GM20431 (cell line): ENCODE measurements at regions not wholly inside any gene's neighbourhood (a gene's known extent, or its start where the extent isn't known, plus 50 kb on each side); places are given as distances from the start of the nearest gene placed in this dataset.
"Not testable (repeated sequence)": the region's sequence is repeated elsewhere in the genome, so short reads cannot be mapped to it uniquely, and the experiment has no call there.

Experiments
- in situ Hi-C: fragments of 300-500 bp; cut with MseI, MboI; formaldehyde crosslinking; loops from one replicate; pipeline ENCODE4 v1.15.0; 2020; ENCODE audit warnings: low sequenced_read_pairs; ENCODE audit not compliant: unreplicated experiment

DNA sequence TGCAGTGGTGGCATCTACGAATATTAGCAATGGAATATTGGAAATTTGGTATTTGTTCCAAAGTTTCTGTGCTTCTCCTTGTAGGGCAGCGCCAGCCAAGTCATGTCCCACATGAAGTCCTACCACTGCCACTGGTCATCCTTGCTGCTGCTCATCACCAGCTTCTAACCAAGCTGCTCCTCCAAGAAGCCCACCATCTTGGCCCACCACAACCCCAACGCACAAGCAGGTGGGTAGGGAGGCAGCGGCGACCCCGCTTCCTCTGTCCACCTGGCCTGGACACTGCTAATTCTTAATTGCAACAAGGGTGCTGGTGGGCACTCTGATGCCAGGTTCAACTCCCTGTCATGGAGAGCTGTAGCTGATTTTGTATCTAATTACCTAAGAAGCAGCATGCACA is 291.2 kb upstream of the LYPLAL1 start:
- in situ Hi-C loops: no loop called here

DNA sequence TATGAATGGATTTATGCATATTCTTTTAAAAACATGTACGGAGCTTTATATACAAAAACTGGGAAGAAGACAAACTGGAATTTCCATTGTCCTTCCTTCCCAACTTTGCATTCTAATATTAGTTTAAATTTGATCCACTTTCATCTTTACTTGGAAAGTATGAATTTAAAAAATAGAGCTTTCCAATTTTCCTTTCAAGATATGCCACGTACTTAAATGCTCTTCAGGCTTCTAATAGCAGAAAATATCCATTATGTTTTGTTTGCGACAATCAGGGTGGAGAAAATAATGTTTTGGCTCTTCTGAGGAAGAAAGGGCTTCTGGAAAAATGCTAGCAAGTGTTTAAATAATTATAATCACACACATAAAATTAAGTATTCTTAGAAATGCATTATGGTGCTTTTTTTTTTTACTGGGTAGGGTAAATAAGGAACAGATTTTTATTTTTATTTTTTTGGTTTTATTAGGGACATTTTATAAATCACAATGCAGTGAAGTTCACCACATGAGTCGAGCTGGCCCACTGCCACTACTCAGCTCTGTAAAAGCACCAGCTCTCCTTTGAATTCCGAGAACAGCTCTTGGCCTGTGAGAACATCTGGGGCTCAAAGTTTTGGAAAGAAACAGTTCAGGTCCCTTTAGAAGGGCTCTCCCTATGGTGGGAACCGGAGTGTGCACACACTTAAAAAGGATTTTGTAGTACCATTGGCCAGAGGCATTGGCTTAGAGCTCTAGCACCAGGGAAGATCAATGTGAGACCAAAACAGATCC is 287.4 kb upstream of the LYPLAL1 start:
- in situ Hi-C loops: no loop called here

DNA sequence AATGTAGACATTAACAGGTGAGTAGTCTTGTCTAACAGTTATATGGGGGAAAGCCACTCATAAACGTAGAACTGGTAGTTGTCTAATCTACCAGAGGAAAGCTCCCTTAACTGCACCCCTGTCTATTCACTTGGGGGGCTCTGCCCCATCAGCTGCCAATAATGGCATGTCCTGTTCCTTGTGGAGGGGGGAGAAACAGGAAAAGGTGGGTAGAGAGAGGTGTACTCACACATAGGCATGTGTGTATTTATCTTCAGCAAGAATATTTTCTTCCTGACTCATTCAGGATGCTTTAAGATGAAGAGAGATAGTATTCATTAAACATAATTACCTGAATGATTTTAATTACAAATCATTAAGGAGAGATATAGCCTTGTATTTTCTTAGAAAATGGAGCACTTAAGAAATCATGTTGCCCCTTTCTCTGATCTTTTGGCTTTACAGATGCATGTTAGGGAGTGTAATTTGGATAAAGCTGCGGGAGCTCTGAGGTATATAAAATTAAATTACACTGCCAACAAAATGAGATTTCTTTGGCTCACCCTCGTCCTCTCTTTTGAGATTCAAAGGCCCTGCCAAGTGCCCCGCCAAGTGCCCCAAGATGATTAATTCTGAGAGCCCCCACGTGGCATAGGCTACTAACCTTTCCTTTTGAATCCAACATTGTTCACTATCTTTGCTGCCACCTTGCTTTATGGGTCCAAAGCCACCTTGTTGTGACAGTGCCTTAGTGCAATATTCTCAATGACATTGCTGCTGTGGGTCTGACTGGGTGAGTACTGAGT is 286.3 kb upstream of the LYPLAL1 start:
- in situ Hi-C loops: no loop called here

DNA sequence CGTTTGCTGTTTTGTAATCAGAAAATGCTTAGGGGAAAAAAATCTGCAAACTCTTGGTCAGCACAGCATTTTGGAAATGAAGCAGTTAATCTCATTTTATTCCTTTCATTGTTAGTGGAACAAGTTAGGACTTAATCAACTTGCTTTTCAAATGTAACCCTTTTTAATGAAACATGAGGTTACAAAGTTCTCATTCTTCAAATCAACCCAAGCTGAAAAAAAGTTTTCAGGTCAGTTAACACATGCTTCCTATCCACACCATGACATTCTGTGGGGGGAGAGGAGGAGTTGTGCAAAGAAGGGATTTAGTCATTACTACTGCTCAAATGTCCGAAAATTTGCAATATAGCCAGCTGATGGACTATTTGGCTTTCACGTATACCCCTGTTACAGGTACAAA is 283.2 kb upstream of the LYPLAL1 start:
- in situ Hi-C loops: no loop called here

DNA sequence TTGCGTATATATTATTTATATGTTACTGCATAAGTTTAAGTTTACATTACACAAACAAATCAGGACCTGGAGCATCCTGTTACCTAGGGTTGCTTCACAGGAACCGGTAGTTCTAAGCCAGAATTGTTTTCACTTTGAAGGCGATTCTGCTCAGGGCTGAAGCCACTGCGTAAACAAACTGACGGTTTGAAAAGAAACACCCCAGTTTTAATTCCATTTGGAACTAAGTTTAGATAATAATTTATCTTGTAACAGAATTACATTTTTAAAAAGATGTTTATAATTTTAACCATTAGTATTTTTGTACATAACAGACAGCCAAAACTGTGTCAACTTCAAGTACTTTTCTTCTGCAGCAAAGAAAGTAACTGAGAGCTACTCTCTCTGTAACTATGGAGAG is 282.1 kb upstream of the LYPLAL1 start:
- in situ Hi-C loops: no loop called here

DNA sequence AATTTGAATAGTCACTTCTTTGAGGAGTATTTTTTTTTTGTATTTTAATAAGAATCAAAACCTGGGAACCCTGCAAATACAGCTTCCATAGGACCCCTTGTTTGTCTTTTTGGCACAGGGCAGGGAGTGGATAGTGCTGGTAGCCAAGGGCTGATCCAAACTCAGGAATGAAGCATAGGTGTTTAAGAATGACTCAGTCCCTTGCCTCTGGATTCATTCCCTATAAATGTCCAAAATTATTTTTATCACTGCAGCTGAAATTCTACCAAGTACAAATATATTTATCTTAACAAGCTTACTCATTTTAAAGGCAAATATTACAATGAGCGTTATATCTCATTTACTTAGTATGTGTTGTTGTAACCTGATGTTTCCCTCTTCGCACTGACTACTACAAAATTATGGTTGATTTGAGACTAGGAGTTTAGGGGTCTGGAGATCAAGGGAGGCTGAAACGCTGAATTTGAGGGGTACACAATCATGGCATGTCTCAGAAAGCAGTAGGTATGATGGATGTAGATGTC is 278.6 kb upstream of the LYPLAL1 start:
- in situ Hi-C loops: no loop called here

DNA sequence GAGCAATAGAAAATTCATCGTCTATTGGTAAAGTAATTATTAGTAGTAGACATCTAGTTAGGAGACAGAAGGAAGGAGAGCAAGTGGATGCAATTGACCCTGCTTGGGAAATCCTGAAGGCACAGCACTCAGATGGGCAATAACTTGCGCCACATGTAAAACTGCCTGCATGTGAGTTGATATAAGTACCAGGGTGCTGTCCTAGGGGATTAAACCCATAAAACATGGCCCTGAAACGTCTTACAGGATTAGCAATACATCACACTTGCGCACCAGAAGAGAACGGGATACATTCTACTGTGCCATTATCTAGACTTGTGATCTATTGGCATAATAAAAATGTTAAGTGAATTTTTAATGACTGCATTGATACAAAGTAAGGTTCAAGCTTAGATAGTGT is 277.5 kb upstream of the LYPLAL1 start:
- in situ Hi-C loops: no loop called here

DNA sequence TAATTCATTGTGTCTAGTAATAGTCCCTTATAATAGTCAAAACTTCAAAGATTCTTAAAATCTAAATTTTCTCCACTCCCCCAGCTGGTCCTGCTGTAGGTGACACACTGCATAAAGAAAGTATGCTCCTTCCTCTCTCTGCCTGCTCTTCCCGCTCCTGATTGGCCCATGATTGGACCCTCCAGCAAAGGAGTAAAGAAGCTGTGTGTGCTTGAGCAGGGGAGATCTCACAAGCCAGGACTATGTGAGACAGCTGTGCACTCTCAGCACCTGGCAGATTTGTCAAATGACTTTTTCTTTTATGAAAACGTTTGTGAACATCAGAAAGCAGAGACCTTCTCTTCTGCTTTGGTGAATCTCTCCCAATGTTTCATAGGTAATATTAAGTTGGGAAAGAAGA is 274.8 kb upstream of the LYPLAL1 start:
- in situ Hi-C loops: no loop called here

DNA sequence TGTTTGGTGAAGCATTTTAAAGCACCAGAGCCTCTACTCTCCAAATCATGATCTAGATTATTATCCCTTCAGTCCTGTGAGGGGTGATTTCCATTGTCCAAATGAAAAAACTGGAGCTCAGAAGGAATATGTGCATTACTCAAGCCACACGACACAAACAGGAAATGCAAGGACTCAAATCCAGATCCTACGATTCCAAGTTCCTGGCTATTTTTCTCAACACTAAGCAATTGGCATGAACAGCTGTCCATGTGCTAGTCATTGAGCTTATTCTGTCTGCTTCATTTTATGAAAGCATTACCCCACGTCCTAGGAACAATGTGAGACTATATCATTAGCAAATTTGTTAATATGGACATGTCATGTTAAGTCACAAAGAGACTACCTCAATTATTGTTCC is 273.1 kb upstream of the LYPLAL1 start:
- in situ Hi-C loops: no loop called here

DNA sequence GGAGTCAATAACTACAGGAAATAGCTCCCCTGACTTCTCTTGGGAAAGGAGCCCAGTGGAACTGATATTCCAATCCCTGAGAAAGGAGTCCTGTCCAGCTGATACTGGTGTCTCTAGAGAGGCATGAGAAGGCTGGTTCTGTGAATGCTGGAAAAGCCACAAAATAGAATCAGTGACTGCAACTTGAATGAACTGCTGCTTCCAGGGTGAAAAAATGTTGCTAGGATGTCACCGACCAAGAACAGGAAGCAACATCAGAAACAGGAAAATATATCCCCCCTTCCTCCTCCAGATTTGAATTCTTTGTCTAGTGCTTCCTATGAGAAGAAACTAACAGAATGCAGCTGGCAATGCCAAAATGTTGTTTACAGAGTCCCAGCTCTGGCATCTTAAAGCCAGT is 269.3 kb upstream of the LYPLAL1 start:
- in situ Hi-C loops: no loop called here

DNA sequence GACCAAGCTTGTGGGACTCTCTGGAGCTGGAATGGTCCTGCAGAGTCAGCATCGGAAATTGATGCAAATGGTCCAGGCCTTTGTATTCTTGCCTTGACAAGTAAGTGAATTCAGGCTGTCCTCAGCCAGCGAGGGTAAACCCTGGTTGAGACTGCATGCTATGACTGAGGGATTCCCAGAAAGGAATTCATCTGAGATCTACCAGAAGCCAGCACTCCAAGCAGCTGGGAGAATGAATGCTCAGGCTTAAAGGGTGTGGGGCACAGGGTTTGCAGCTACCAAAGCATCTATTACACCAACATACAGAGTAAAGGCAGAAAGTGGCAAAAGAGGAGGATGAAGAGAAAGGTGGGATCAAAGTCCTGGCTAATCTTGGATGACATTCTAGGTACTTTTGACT is 257.0 kb upstream of the LYPLAL1 start:
- in situ Hi-C loops: no loop called here

DNA sequence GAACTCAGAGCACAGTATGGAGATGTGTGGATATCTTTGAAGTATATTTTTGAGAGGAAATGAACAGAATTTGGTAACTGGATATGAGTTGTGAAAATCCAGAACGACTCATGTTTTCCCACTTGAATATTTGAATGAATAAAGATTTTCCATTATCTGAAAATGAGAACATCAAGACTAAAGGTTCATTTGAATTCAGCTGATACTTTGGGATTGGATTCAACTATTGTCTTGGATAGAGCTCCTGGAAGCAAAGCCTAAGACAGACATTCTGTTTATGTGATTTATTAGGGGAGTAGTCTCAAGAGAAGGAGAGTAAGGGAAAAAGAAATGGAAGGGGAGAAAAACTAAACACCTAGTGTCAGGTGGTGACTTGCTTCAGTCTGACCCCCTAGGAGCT is 256.0 kb upstream of the LYPLAL1 start:
- in situ Hi-C loops: no loop called here

DNA sequence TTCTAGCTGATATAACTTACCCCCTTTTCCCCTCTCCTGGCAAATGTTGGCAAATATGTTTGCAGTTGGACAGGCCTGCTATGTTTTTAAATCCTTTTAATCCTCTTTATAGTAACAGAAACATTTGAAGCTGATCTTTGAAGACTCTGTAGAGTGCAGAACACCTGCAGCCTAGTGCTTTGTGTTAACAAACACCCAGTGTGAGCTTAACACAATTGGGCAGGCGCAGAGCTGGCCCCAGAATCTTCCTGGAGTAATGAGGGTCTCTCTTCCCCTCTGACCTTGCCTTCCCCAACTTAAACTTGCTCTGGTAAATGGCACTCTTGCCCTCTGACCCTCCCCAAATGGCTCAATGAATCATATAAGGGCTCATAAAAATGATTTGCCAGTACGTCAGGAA is 247.9 kb upstream of the LYPLAL1 start:
- in situ Hi-C loops: no loop called here

DNA sequence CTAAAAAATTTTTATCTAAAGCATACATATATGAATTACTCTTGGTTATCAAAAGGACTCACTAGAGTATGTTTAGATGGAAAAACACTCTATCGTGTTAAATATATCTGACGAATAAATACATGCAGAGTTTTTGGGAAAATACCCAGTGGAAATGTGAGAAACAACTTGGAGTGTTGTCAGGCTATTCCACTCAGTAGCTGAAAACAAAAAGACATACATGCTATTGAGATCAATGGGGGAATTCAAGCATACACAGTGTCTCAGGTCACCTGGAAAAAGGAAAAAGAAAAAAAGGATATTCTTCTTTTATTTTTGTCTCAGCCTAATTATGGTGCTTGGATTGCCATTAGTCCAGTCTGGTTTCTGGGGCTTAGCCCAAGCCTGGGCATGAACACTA is 247.0 kb upstream of the LYPLAL1 start:
- in situ Hi-C loops: no loop called here

DNA sequence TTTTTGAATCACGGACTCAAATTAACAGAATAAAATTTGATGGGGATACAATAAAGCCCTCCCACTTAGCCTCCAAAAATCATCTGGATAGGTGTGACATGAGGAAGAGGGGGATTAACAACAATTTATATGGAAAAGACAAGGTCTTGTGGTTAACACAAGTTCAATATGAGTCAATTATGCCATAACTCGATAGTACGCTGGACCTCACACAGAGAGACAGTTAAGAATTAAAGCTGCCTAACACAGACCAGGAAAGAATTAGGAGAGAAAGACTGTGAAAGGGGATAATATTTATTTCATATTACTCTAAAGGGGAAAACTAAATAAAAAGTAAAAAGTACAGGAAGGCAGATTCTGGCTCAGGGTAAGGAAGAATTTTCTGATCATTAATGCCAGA is 243.7 kb upstream of the LYPLAL1 start:
- in situ Hi-C loops: no loop called here

DNA sequence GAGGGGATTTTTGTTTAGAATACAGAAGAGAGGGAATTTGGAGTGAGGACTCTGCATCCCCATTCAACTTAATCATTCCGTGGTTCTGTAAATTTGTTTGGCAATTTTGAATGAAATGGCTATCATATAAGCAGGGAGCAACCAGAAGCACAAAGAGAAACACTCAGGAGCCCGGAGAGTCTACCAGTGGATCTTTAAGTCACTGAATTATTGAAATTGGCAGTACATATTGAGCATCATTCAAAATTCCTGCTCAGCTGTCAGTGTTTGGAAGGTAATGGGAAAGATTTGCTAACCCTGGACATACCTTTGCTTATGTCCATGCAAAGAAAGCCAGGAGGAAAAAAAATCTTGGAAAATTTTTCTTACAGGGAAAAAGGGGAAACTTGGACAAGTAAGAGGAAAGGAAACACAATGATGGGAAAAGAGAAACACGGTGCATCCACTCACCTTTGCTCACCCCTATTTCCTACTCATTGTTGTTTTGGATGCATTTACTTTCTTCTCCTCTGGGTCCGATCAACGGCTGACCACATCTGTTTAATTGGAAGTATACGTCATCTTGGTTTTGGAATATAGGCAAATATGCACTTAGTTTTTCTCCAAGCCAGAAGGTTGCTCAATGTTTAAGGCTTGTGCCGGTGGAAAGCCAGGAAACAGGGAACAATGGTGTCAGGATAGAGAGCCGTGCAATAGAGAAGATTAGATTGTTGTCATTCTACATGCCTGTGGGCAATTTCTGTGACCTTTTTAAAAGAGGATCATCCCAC is 243.0 kb upstream of the LYPLAL1 start:
- in situ Hi-C loops: no loop called here

DNA sequence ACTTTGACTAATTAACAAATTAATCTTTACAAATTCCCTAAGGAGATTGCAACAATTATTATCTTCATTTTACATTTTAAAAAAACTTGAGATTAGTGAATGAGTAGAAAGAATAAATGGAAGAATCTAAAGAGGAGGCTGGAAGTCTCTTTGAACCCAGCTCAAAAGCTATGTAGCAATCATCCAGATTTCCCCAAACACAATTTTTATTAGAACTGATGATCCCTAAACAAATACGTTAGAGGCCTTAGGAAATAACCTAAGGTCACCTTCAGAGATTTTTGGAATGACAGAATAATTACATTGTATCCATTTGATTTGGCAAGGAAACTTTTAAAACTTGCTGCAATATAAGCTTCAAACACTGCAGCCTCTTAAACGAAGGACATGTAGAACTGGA is 242.4 kb upstream of the LYPLAL1 start:
- in situ Hi-C loops: no loop called here

DNA sequence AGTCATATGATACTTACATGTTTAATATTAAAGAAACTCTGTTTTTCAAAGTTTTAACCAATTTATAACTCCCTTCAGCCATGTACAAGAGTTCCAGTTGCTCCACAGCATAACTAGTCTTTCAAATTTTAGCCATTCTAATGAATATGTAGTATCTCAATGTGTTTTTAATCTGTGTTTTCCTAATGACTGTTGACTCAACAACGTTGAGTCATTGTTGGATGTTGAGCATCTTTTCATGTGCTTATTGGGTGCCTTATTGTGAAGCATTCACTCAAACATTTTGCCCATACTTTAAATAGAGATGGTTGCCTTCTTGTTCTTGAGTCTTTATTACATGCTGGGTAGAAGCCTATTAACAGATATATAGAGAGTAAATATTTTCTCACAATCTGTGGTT is 240.2 kb upstream of the LYPLAL1 start:
- in situ Hi-C loops: no loop called here

DNA sequence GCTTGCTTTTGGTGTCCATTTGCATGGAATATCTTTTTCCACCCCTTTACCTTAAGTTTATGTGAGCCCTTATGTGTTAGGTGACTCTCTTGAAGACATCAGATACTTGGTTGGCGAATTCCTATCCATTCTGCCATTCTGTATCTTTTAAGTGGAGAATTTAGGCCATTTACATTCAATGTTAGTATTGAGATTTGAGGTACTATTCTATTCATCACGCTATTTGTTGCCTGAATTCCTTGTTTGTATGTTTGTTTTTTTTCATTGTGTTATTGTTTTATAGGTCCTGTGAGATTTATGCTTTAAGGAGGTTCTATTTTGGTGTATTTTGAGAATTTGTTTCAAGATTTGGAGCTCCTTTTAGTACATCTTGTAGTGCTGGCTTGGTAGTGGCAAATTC is 238.3 kb upstream of the LYPLAL1 start:
- in situ Hi-C loops: not testable (repeated sequence)

DNA sequence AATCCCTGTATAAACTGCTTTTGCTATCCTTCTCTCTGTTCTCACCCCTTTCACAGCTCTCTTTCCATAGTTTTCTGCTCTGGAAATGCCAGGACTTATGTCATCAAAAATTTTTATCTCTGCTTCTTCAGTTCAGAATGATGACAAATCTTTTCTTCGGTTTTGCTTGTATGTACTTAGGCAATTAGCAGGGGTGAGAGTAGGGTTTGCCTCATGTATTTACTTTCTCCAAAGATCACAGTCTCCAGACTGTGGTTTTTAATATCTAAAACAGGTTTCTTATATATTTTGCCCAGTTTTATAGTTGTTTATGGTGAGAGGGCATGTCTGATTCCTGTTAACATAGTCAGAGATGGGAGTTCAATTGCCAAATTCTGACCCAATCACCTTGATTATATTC is 235.4 kb upstream of the LYPLAL1 start:
- in situ Hi-C loops: no loop called here

DNA sequence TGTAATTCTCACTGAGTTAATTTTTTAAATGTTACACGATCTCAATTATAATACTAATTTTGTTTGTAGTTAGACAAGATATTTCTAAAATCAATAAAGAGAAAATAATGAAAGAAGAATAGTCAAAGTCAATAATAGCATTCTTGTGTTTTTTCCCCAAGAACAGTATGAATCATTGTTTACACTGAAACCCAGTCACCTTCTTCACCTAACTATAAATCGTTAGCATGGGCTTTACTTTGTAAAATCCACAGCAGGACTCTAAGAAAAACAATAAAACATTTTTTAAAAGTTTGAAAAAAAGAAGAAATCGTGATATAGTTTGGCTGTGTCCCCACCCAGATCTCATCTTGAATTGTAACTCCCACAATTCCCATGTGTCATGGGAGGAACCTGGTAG is 234.6 kb upstream of the LYPLAL1 start:
- in situ Hi-C loops: no loop called here
